NOMO-1 treated with DMSO at 0.1 percent for 48 hours (cell line): ENCODE measurements at regions not wholly inside any gene's neighbourhood (a gene's known extent, or its start where the extent isn't known, plus 50 kb on each side); places are given as distances from the start of the nearest gene placed in this dataset.

Experiments used
- DNase-seq: peaks from one replicate; lab custom pipeline; 2025; ENCODE audit not compliant: unreplicated experiment; lab: John Stamatoyannopoulos, UW

DNA sequence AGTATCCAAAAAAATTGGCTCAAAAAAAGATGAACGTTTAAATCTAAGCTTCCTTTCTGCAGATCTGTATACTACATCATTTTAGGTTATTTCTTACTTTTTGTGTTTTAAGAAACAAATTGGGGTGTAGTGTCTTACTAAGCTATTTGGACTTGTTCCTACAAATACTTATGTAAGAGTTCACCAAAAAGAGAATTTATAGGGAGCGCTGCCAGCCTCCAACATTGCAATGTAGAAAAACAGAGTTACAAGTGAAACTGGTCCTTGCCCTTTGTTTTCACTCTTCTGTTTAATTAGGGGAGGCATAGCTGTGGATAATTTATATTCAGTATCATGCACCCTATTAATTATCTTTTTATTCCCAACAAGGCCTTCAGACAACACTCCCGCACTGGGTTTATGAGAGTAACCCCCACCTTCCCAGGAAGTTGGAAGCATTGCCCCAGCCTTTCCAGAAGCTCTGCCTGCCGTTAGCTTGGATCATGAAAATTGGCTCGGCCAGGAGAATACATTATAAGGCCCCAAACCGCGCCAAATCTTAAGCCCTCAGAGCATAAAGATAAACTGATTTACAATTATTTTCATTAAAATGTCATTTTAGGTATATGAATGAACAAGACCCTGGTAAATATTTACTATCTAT lies 261.8 kb upstream of the KLF6 start:
- no peak for DNase-seq

DNA sequence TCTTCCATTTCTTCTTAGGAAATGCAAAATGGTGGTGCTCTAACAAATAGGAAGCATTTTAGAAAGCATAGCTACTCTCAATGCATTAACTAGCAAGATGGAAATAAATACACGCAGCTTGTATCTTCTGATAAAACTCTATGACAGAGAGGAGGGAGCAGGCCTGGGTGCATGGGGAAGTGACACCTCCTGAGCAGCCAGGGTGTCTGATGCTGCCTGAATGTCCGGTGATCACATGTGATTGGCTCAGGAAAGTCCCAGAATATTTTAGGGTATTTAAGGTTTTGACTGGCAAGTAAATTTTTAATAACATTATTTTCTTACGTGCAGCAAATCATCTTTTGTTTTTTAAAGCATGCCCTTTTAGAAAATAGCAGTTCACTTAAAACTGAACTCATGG lies 261.0 kb upstream of the KLF6 start:
- DNase-seq = no peak

DNA sequence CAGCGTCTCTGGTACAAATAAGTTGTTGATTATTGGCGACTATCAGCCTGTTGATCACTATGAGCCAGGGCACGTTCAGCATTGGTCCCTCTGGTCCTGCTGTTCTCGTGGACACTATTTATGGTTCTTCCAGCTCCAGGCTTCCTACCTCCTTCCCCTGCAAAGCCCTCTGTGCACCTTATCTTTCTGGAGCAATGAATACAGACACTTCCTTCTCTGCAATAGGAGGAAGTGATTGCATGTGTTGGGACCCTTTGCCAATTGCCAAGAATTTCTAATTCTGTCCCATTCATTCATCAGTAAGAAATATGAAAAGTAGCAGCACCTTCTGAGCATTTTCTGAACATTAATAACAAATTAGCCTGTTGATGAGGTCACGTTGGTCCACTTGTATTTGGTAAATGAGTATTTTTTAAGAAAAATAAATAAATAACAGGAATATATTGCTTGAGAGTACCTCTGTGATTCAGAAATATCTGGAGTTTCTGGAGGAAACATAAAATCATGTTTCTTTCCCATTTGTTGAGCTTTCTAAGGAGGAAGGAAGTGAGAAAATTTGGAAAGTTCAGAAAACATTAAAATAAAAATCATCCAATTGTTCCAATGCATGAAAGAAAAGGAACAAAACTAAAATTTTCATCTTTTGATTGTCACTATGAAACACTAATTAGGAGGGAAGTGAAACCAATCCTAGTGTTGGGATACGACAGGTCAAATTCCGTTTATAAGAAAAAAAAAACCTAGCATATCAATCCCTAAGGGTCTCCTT lies 259.1 kb upstream of the KLF6 start:
- no peak for DNase-seq

DNA sequence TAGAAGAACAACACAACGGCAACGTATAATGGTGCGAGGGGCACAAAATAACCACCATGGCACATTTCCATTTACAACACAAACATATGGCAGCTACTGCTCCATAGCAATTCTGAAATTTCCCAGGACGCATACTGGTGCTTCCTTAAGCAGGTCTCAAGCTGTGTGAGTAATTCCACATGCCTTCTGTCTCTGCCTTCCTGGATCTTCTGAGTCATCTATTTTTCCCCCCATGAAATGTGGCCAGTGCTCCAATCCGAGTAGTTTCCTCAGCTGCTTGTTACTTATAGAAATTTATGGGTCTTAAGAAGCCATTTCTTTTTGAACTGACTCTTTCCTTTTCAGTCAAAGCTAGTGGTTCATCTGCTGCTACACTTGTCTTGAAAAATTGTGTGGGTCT lies 256.6 kb upstream of the KLF6 start:
- DNase-seq = no peak

DNA sequence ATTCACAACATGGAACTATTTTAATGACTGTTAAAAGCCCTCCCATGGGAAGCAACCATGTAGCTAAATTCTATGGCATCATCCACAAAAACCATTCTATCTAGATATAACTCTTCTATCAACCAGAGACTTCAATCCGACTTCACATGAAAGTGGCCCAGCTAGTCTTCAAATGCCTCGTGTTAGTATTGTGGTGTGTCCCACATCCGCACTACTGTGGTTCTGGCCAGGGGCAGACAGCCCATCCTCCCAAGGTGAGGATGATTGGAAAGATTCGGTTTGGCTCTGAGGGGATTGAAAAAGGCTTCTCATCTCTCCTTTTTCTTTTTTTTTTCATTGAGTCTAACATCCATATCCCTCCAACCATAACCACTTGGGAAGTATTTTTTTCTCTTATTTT lies 253.0 kb upstream of the KLF6 start:
- DNase-seq = no peak

DNA sequence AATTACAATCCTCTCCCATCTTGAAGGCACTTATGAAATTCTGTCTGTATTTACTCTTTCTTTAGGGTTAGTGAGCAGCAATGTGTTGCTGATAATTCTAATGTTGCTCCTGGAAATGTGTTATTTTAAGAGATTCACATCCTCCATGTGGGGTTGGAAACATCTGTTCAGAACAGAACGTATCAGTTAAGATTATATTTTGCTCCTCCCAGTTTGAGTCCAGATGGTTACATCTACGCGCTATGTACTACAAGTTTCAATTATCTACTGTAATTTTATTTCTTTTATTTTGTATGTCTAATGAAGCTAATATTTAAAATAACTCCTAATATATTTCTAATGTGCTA lies 250.6 kb upstream of the KLF6 start:
- DNase-seq = no peak

DNA sequence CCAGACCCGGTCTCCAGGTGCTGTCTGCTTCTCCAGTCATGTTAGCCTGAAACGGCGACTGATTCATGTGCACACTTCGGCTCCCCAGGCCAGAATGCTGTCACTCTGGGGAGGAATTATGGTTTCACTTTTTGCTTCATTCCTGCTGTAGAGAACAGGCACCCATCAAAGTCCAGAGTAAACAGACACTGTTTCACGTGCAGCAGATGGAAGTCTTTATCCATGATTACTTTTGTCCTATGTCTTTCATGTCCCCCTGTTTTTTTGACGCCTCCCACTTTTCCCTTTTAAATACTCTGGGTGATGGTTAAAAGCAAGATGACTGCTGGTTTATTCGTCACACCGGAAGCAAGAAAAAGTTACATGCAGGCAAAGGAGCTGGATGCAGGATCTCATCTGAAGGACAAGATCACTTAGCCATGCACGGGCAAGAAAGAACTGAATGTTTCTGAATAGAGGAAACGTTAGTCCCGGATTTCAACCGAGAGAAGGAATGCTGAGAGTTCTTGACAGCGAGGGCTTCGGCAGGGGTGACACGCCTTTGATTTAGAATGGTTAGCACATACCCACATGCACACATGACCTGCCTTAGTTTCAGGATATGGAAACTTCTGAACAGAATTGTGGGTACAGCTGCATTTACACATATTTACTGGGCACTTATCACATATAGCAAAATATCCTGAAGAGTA lies 250.0 kb upstream of the KLF6 start:
- DNase-seq = no peak

DNA sequence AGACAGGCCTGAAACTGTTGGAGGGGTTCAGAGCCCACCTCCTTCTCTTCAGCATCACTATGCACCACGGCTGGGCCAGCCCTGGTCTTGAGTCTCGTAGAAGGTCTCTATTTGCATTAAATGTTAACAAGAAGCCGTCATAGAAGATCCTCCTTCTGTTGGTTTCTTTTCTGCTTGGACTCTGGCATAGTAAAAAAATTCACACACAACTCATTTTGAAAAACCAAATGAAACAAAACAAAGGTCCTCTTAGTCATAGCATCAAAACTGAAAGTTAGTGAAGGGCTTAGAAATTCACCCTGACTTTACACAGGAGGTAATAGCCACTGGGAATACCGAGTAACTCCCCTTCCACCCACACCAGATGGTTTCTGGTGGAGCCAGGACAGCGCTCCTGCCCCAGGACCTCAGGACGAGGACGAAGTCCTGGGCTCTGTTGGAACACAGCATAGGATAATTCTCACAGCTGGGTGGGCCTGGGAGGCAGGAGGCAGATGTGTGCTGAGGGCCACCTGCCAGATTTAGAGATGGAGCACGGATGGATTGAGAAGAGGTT lies 248.4 kb upstream of the KLF6 start:
- DNase-seq = no peak

DNA sequence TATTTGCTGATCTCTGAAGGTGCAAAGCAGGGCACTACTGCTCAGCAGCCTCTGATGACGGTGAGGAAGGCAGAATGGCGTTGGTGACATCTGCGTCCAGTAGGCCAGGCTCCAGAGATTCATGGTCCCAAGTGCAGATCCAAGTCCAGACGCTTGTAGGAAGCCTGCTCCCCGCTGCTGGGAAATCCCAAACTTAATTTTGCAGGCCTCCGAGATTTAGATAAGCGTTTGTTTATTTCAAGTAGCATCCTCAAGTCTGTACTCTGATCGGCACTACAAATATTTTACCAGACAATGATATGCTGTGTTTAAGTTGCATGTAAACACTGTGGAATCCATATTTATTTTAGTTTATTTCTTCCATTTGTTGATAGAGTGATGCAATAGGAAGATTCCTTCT lies 244.9 kb upstream of the KLF6 start:
- DNase-seq = no peak

DNA sequence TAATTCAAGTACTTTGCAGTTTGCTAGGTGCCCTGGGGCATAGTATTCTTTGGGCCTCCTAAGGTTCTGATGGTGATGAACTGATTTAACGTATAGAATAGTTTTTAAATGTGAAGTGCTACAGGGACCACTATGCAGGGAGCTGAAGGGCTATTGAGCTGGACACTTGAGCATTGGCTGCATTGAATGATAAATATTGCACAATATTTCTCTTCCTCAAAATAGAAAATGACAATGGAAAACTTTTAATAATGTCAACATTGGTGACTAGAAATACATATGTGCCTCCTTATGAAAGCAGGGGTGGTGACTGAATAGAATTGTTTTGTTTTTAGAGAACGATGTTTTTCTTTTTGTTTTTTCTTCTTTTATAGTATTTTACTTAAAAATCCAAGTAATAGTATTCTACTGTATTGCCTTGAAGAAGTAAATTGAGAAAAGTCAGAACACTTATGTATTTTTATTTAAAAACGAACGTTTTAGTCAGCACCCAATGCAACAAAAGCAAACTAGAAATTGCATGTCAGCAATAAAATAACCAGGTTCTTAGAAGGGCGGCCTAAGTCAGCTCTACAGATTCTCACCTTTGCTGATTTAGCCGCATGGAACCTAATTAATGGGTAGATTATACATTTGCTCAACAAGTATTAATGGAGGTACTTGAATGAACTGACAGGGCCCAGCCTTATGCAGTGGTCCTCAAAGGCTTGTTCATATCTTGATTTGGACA lies 244.0 kb upstream of the KLF6 start:
- DNase-seq = no peak

DNA sequence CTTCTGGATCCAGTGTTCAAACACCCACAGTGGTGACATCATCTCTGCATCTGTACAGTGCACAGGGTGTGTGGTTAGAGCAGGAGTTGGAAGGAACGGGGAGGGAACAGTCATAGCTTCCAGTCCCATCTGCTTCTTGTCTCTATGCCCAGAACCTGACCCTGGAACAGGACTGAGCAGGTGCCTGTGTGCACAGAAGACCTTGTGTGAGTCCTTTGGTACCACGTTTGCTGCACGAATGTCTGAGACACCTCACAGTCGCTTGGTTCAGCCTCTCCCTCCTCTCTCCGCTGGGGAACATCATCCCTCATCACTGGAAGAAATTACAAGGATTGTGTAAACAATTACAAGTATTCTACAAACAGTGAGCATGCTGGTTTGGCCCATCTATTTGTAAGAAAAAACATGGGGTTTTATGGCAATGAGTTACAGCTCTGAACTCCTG lies 243.0 kb upstream of the KLF6 start:
- DNase-seq = no peak

DNA sequence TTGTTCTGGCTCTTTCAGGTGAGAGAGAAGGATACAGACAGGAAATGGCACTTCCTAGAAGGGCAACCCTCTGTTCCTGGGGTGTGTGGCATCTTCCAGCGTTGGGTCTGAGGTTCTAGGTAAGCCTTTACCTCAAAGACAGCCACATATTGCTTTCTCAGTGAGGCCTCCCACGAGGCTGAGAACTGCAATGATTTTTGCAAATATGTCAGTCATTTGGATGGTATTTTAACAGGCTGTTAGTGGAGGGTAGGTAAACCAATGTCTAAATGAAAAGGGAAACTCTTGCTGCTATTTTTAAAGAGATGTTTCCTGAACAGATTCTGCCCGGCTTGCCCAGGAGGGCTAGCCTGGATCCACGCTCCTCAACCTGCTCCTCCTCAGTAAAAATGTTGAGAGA lies 240.3 kb upstream of the KLF6 start:
- no peak for DNase-seq

DNA sequence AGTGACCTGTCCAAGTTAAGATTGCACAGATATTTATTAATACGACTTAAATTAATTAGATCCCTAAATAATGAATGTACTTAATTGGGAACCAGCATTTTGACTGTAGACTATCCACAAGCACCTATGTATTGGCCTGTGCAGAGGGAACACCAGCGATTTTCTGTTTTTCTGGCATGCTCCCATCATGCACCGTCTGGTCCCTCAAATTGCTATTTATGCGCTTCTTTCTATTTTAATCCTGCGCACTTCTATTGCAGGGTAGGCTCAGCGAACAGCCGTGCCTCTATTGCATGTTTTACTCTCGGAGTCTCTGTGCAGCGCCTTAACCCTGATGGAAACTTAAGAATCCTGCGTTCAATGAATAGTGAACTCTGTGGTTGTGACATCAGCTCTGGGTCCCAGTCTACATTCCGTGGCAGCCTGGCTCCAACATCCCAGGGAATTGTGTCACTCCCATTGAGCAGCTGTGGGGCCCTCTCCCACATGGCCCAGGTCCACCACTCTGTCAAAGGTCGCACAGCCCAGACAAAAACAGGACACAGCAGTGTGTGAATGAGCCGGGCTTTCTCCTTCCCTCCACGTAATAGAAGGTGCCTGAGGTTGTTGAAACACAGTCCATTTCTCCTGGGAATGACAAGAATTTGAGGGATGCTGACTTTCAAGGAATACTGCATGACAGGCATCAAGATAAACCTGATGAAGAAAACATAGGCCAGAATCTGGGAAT lies 239.7 kb upstream of the KLF6 start:
- no peak for DNase-seq

DNA sequence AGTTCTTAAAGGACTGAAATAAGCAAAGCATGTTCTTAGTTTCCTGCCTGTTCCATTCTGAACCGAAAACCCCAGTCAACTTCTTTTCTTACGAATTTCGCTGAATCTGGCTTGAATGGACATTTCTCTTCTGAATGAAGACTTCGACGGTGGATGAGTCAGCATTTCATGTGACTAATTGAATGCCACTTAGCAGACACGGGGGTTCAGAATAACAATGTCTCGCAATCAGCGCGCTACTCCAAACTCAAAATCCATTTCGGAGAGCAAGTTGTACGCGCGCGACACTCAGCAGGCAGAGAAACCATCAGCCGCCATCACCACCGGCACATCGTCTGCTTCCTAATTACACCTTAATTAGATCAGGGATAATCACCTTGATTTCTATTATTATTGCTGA lies 239.0 kb upstream of the KLF6 start:
- DNase-seq = no peak

DNA sequence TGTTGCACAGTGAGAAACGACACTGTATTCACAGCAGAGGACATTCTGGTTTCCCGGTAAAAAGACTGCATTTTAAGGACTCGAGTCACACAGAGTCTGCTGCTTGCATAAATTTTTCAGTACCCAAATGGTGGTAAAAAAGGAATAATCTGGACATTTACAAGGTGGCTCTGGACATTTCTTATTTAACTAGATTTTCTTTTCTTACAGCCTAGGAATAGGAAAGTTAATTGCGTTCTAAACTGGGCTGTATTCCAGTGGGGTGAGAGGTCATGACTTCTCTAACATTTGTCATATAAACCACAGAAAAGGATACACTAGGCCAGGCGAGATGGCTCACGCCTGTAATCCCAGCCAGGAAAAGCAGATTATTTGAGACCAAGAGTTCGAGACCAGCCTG lies 237.5 kb upstream of the KLF6 start:
- DNase-seq = no peak

DNA sequence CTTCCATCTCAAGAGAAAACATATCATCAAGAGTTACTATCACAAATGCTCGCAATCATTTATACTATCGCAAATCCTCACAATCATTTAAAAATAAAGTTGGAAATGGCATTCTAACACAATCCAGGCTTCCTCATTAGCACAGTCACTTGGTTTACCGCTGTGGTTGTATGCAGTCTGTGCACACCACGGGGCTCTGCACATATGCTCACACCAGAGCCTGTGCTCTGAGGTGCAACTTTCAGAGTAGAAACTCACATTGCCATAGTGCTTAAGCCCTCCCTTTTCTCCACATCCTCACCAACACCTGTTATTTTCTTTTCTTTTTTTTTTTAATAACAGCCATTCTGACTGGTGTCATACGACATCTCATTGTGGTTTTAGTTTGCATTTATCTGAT lies 235.6 kb upstream of the KLF6 start:
- no peak for DNase-seq

DNA sequence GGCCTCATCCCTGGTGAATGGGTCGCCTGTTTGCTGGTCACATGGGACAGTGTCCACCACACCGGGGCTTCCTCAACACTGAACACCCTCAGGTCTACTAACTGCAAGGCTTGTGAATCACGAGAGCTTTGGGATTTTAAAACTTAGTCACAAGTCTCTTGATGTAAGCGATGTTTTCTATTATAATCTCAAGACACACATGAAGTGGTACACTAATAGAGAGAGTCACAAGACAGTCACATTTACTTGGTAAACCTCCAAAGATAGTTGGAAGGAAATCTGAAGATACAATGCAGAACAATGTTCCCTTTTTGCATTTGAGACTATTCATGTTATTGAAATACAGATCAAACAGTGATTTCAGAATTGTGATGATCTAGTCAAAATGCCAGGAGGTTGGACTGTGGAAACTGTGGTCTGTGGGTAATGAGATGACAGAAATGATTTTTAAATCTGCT lies 233.1 kb upstream of the KLF6 start:
- no peak for DNase-seq

DNA sequence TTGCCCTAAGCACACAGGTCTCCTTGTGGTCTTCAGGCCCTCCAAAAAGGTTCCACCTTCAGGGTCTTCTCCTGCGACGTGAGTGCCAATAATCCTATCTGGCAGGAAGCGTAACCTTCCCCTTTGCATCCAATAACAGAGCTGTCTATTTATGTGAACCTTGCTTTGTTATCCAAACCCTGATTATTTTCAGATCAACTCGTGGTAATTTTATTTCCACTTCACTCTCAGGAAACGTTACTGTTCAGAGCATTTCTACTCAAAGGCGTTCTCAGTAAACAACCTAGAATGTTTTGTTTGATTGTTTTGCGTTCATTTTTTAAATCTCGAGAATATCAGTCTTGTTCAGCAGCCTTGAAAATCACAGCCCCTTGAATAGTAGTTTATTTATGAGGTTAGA lies 232.3 kb upstream of the KLF6 start:
- no peak for DNase-seq

DNA sequence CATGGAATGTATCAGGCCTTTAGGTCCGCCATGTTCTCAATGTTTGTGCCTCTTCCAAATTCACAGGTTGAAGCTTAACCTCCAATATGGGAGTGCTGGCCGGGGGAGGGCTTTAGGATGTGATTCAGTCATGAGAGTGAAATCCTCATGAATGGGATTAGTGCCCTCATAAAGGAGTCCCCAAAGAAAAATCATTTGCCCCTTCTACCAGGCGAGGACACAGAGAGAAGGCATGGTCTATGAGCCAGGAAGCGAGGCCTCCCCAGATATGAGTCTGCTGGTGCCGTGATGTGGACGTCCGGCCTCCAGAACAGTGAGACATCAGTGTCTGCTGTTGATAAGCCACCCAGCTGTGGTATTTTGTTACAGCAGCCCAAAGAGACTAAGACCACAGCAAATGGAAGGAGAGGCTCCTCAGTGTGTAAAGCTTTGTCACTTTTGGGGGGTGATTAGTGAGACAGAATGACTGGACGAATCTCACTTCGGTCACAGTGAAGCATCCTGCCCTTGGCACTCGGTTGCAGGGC lies 231.3 kb upstream of the KLF6 start:
- DNase-seq = no peak

DNA sequence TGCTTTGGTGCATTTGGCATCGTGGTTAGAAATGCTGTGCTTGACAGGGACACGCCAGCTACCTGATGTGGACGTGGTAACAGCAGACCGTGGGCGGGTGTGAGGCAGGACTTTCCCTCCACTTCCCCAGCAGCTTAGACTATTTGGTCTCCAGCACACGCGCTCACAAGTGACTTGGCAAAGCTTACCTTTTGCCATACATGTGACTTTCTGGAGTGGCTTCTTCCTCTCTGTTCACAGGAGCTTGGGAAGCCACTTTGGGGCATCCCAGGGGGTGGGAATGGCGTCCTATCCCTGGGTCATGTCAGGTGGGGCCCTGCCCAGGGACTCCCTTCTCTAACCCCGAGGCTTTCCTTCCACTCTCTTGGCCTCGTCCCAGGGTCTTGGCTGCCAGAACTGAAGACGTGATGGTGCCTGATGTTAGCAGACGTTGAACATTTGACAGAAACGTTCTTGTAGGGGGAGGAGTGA lies 228.7 kb upstream of the KLF6 start:
- DNase-seq = no peak
